ENCODE measurements at regions not wholly inside any gene's neighbourhood (a gene's known extent, or its start where the extent isn't known, plus 50 kb on each side); places are given as distances from the start of the nearest gene placed in this dataset.

GRCh38 chr17:70539132-70539924 lies 370.0 kb downstream of the KCNJ2 start:
- TF ChIP-seq, protein P1, sequence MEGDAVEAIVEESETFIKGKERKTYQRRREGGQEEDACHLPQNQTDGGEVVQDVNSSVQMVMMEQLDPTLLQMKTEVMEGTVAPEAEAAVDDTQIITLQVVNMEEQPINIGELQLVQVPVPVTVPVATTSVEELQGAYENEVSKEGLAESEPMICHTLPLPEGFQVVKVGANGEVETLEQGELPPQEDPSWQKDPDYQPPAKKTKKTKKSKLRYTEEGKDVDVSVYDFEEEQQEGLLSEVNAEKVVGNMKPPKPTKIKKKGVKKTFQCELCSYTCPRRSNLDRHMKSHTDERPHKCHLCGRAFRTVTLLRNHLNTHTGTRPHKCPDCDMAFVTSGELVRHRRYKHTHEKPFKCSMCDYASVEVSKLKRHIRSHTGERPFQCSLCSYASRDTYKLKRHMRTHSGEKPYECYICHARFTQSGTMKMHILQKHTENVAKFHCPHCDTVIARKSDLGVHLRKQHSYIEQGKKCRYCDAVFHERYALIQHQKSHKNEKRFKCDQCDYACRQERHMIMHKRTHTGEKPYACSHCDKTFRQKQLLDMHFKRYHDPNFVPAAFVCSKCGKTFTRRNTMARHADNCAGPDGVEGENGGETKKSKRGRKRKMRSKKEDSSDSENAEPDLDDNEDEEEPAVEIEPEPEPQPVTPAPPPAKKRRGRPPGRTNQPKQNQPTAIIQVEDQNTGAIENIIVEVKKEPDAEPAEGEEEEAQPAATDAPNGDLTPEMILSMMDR (IDR thresholded peaks at IDR 0.05; ENCODE audit: borderline replicate concordance, extremely low read depth, insufficient read depth) = no peak
- DNase-seq = no peak
- no peaks in the 10 kb centered on the region for H3K9me3 ChIP-seq (ENCODE audit: control insufficient read depth in 2 of 3, insufficient read depth in 1 of 3, low read length in 3 of 3)
- no peaks in the 10 kb centered on the region for H3K36me3 ChIP-seq (ENCODE audit: control insufficient read depth in 2 of 3, insufficient read depth in 3 of 3, low read length in 3 of 3)
- H3K4me3 ChIP-seq (ENCODE audit: low read length in 3 of 3) = no peak overlapping the region
- H3K4me1 ChIP-seq (ENCODE audit: control insufficient read depth in 2 of 3, insufficient read depth in 2 of 3, low read depth in 1 of 3, low read length in 3 of 3) = no peaks in the 10 kb centered on the region
- no peak for FAIRE-seq
- no peaks in the 10 kb centered on the region for H3K27me3 ChIP-seq (ENCODE audit: control insufficient read depth, insufficient read depth, low read length)
- no peak overlapping the region for H3K27ac ChIP-seq (ENCODE audit: low read depth in 2 of 2, low read length in 2 of 2)
- intact Hi-C loops (cut with DNase I) = no loop called here
- no peak overlapping the region for H3K9ac ChIP-seq (ENCODE audit: low read length in 3 of 3)

GRCh38 chr17:70542876-70543275 lies 373.5 kb downstream of the KCNJ2 start:
- DNase-seq = no peak
- H3K4me1 ChIP-seq (ENCODE audit: control insufficient read depth in 2 of 3, insufficient read depth in 2 of 3, low read depth in 1 of 3, low read length in 3 of 3) = no peaks in the 10 kb centered on the region
- H3K4me3 ChIP-seq (ENCODE audit: low read length in 3 of 3) = no peak overlapping the region
- TF ChIP-seq, protein P1 (IDR thresholded peaks at IDR 0.05; ENCODE audit: borderline replicate concordance, extremely low read depth, insufficient read depth) = no peak
- no peaks in the 10 kb centered on the region for H3K36me3 ChIP-seq (ENCODE audit: control insufficient read depth in 2 of 3, insufficient read depth in 3 of 3, low read length in 3 of 3)
- no peaks in the 10 kb centered on the region for H3K9me3 ChIP-seq (ENCODE audit: control insufficient read depth in 2 of 3, insufficient read depth in 1 of 3, low read length in 3 of 3)
- H3K27ac ChIP-seq (ENCODE audit: low read depth in 2 of 2, low read length in 2 of 2) = no peak overlapping the region
- H3K9ac ChIP-seq (ENCODE audit: low read length in 3 of 3) = no peak overlapping the region
- FAIRE-seq = no peak
- intact Hi-C loops (cut with DNase I) = no loop called here
- H3K27me3 ChIP-seq (ENCODE audit: control insufficient read depth, insufficient read depth, low read length) = no peaks in the 10 kb centered on the region

DNA sequence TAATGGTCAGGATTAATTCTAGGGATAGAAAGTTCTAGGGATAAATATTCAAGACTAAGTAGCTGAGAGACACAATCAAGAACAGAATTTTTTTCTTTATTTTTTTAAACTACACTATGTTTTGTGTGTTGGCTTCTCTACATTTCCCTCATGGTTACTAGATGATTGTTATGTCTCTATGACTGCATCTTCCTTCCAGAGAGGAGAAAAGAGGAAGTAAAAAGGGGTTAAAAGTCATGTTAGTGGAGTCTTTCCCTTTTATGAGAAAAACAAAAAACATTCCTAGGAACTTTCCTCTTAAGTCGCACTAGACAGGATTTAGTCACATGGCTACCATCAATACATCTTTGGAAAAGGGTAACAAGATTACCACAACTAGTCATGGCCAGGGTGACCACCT lies 375.0 kb downstream of the KCNJ2 start:
- FAIRE-seq (no peak), DNase-seq (no peak)
- no peaks in the 10 kb centered on the region for H3K9me3 ChIP-seq (ENCODE audit: control insufficient read depth in 2 of 3, insufficient read depth in 1 of 3, low read length in 3 of 3)
- TF ChIP-seq, protein P1 (IDR thresholded peaks at IDR 0.05; ENCODE audit: borderline replicate concordance, extremely low read depth, insufficient read depth) = no peak
- no peak overlapping the region for H3K27ac ChIP-seq (ENCODE audit: low read depth in 2 of 2, low read length in 2 of 2)
- intact Hi-C loops (cut with DNase I) = no loop called here
- no peak overlapping the region for H3K9ac ChIP-seq (ENCODE audit: low read length in 3 of 3)
- no peak overlapping the region for H3K4me3 ChIP-seq (ENCODE audit: low read length in 3 of 3)
- H3K4me1 ChIP-seq (ENCODE audit: control insufficient read depth in 2 of 3, insufficient read depth in 2 of 3, low read depth in 1 of 3, low read length in 3 of 3) = no peaks in the 10 kb centered on the region
- no peaks in the 10 kb centered on the region for H3K36me3 ChIP-seq (ENCODE audit: control insufficient read depth in 2 of 3, insufficient read depth in 3 of 3, low read length in 3 of 3)
- H3K27me3 ChIP-seq (ENCODE audit: control insufficient read depth, insufficient read depth, low read length) = no peaks in the 10 kb centered on the region

Measured in kidney (tissue), 13 donors.